Uterus (tissue), 2 donors: ENCODE measurements at regions not wholly inside any gene's neighbourhood (a gene's known extent, or its start where the extent isn't known, plus 50 kb on each side); places are given as distances from the start of the nearest gene placed in this dataset.

Source experiments
- CTCF ChIP-seq, 4 experiments: fragments of 200-600 bp in 2 of 4; fragments of 450-650 bp in 2 of 4; sonication (generic) in 2 of 4; IDR thresholded peaks; one replicate each; pipeline ENCODE4 v1.5.1; 2016 to 2019; ENCODE audit warnings: antibody characterized with exemption in 4 of 4, mild to moderate bottlenecking in 2 of 4, moderate library complexity in 1 of 4
- POLR2A ChIP-seq, 2 donors: fragments of 450-650 bp; IDR thresholded peaks; one replicate each; pipeline ENCODE4 v1.6.1; 2016; ENCODE audit warnings: antibody characterized with exemption in 2 of 2, mild to moderate bottlenecking in 1 of 2, moderate library complexity in 1 of 2

GRCh38 chr2:196307775-196308305 is 136.5 kb upstream of the STK17B start:
- TF ChIP-seq CTCF (IDR thresholded peaks at IDR 0.05), result no peak
- no peak for TF ChIP-seq POLR2A (IDR thresholded peaks at IDR 0.05)
